PC-3 (cell line): ENCODE measurements at regions not wholly inside any gene's neighbourhood (a gene's known extent, or its start where the extent isn't known, plus 50 kb on each side); places are given as distances from the start of the nearest gene placed in this dataset.
A peak's percentile ranks its signal among the peaks of the same experiment; 100 is the strongest.

Experiments used
- ATAC-seq: fragments of 200-7000 bp; cut with Tn5 transposase; 2 replicates; pipeline ENCODE4 v1.9.1; 2020; ENCODE audit warnings: mild to moderate bottlenecking, moderate library complexity
- BruUV-seq: library from RNA; stranded (reverse); fragments of 400-500 nt; replicated peaks from 2 replicates; lab custom pipeline; 2021; lab: Mats Ljungman, UMichigan
- CTCF ChIA-PET: fragments of 300-600 bp; sonication (Branson Sonifier 250); formaldehyde crosslinking; loops from one replicate; lab custom pipeline; 2022; ENCODE audit warnings: antibody characterized with exemption; lab: Charles Lee
- POLR2A ChIA-PET: fragments of 300-600 bp; sonication (Branson Sonifier 250); formaldehyde crosslinking; loops from one replicate; lab custom pipeline; 2022; ENCODE audit warnings: antibody characterized with exemption; ENCODE audit not compliant: unreplicated experiment; lab: Charles Lee
- DNase-seq: peaks from one replicate; pipeline ENCODE4 v3.0.0-alpha.2; 2015
- H2AFZ ChIP-seq: fragments of 300-600 bp; sonication (generic); 2 replicates; pipeline ENCODE4 v1.6.0; 2016; ENCODE audit warnings: antibody characterized with exemption, low read length
- H3F3A ChIP-seq: fragments of 300-600 bp; sonication (generic); one replicate; pipeline ENCODE4 v1.6.0; 2017; ENCODE audit warnings: antibody characterized with exemption, low read length, control low read depth, mild to moderate bottlenecking; ENCODE audit not compliant: unreplicated experiment
- H3K27ac ChIP-seq: fragments of 300-600 bp; sonication (generic); 2 replicates; pipeline ENCODE4 v1.5.1; 2016; ENCODE audit warnings: mild to moderate bottlenecking, low read length
- H3K27me3 ChIP-seq: fragments of 300-600 bp; sonication (generic); 2 replicates; pipeline ENCODE4 v1.6.1; 2016; ENCODE audit warnings: low read length, mixed read lengths
- H3K36me3 ChIP-seq: fragments of 300-600 bp; sonication (generic); 2 replicates; pipeline ENCODE4 v1.6.1; 2016; ENCODE audit warnings: low read depth, mixed run types, low read length, mixed read lengths
- H3K4me1 ChIP-seq: fragments of 300-600 bp; sonication (generic); 2 replicates; pipeline ENCODE4 v1.5.1; 2016; ENCODE audit warnings: low read length; ENCODE audit not compliant: insufficient read depth
- H3K4me2 ChIP-seq: fragments of 300-600 bp; sonication (generic); 2 replicates; pipeline ENCODE4 v1.6.0; 2016; ENCODE audit warnings: low read length
- H3K4me3 ChIP-seq: fragments of 300-600 bp; sonication (generic); 2 replicates; pipeline ENCODE4 v1.5.1; 2016; ENCODE audit warnings: mild to moderate bottlenecking, low read length, mixed read lengths
- H3K79me2 ChIP-seq: fragments of 300-600 bp; sonication (generic); 2 replicates; pipeline ENCODE4 v1.6.1; 2017; ENCODE audit warnings: low read length, mixed read lengths
- H3K9ac ChIP-seq: fragments of 300-600 bp; sonication (generic); 2 replicates; pipeline ENCODE4 v1.6.0; 2016; ENCODE audit warnings: mild to moderate bottlenecking, low read length
- H3K9me2 ChIP-seq: fragments of 300-600 bp; sonication (generic); replicated peaks from 2 replicates; pipeline ENCODE4 v1.6.1; 2016; ENCODE audit warnings: mixed run types, low read length, mixed read lengths
- H3K9me3 ChIP-seq: fragments of 300-600 bp; sonication (generic); 2 replicates; pipeline ENCODE4 v1.6.1; 2016; ENCODE audit warnings: low read length, mixed read lengths
- H4K20me1 ChIP-seq: fragments of 300-600 bp; sonication (generic); 2 replicates; pipeline ENCODE4 v1.6.1; 2016; ENCODE audit warnings: low read length, mixed read lengths
- CTCF ChIP-seq: fragments of 300-600 bp; sonication (generic); conservative IDR thresholded peaks from 2 replicates; pipeline ENCODE4 v1.5.1; 2017; ENCODE audit warnings: antibody characterized with exemption, low read depth, mild to moderate bottlenecking, low read length
- EZH2 ChIP-seq: fragments of 300-600 bp; sonication (generic); IDR thresholded peaks from one replicate; pipeline ENCODE4 v1.6.1; 2017; ENCODE audit warnings: antibody characterized with exemption, mild to moderate bottlenecking, low read length; ENCODE audit not compliant: unreplicated experiment
- EZH2phosphoT487 ChIP-seq: fragments of 300-600 bp; sonication (generic); IDR thresholded peaks from 2 replicates; pipeline ENCODE4 v1.6.1; 2018; ENCODE audit warnings: mild to moderate bottlenecking, antibody characterized with exemption, low read length, borderline replicate concordance
- intact Hi-C: fragments of 100-400 bp; cut with micrococcal nuclease; formaldehyde crosslinking; loops from 2 replicates; pipeline ENCODE4 v1.9.0; 2023

- TF ChIP-seq EZH2phosphoT487 (no peak), EZH2 (no peak), CTCF (no peak)
- DNase-seq (peak; percentile 95), ATAC-seq (peak; percentile 53)
- BruUV-seq = no TSS peak
- Histone ChIP-seq H3K9me3 (no peaks in the 10 kb centered on the region), H3K27me3 (no peaks in the 10 kb centered on the region), H4K20me1 (no peaks in the 10 kb centered on the region), H3K9me2 (no peaks in the 10 kb centered on the region), H3F3A (peaks cover 16% of the 10 kb centered on the region), H3K4me3 (peak overlapping the region; percentile 54), H2AFZ (peak overlapping the region; percentile 77), H3K4me1 (peaks cover 51% of the 10 kb centered on the region), H3K36me3 (no peaks in the 10 kb centered on the region), H3K79me2 (no peaks in the 10 kb centered on the region), H3K9ac (peak overlapping the region; percentile 63), H3K27ac (peak overlapping the region; percentile 91), H3K4me2 (peak overlapping the region; percentile 76)
- intact Hi-C loops = loop anchor here (1.0 to 10.0 kb wide), 10 partner anchors 60 to 679 kb away; no protein-coding TSS in a partner anchor
- CTCF ChIA-PET = interaction anchor here (0.6 kb wide), 1 partner anchor 404 kb away, joined by 3 read pairs; no protein-coding TSS in a partner anchor
- POLR2A ChIA-PET = interaction anchor here (0.5 kb wide), 1 partner anchor 390 kb away, joined by 3 read pairs; no protein-coding TSS in a partner anchor
Measured at GRCh38 chr20:10863337-10864060, 189.7 kb upstream of the JAG1 start.

GRCh38 chr20:10864076-10864672, 190.4 kb upstream of the JAG1 start:
- TSS peak; percentile 95 for BruUV-seq
- ChIA-PET CTCF (interaction anchor here (0.6 kb wide), 2 partner anchors 341 to 403 kb away, joined by 3 read pairs; no protein-coding TSS in a partner anchor), POLR2A (interaction anchor here (0.6 kb wide), 4 partner anchors 37 to 190 kb away, joined by 3 to 6 read pairs (median 4); partner anchors contain the start of gene JAG1)
- peak overlapping the region; percentile 76 for H3K4me2 ChIP-seq
- peak overlapping the region; percentile 77 for H2AFZ ChIP-seq
- no peaks in the 10 kb centered on the region for H3K36me3 ChIP-seq
- H3K9ac ChIP-seq = peak overlapping the region; percentile 63
- no peaks in the 10 kb centered on the region for H4K20me1 ChIP-seq
- intact Hi-C loops = loop anchor here (1.0 to 10.0 kb wide), 9 partner anchors 59 to 678 kb away; no protein-coding TSS in a partner anchor
- DNase-seq (peak; percentile 92), ATAC-seq (peak; percentile 70)
- H3K4me1 ChIP-seq = peaks cover 51% of the 10 kb centered on the region
- peaks cover 16% of the 10 kb centered on the region for H3F3A ChIP-seq
- H3K4me3 ChIP-seq = peak overlapping the region; percentile 54
- H3K79me2 ChIP-seq = no peaks in the 10 kb centered on the region
- peak overlapping the region; percentile 91 for H3K27ac ChIP-seq
- H3K9me2 ChIP-seq = no peaks in the 10 kb centered on the region
- TF ChIP-seq EZH2 (no peak), CTCF (no peak), EZH2phosphoT487 (no peak)
- H3K9me3 ChIP-seq = no peaks in the 10 kb centered on the region
- no peaks in the 10 kb centered on the region for H3K27me3 ChIP-seq
